HG03066 (cell line): ENCODE measurements at regions not wholly inside any gene's neighbourhood (a gene's known extent, or its start where the extent isn't known, plus 50 kb on each side); places are given as distances from the start of the nearest gene placed in this dataset.
"Not testable (repeated sequence)": the region's sequence is repeated elsewhere in the genome, so short reads cannot be mapped to it uniquely, and the experiment has no call there.

Source experiments
- ATAC-seq: cut with Tn5 transposase; IDR thresholded peaks from one replicate; pipeline ENCODE4 v1.9.1; 2021; ENCODE audit warnings: low read depth; ENCODE audit not compliant: unreplicated experiment

DNA sequence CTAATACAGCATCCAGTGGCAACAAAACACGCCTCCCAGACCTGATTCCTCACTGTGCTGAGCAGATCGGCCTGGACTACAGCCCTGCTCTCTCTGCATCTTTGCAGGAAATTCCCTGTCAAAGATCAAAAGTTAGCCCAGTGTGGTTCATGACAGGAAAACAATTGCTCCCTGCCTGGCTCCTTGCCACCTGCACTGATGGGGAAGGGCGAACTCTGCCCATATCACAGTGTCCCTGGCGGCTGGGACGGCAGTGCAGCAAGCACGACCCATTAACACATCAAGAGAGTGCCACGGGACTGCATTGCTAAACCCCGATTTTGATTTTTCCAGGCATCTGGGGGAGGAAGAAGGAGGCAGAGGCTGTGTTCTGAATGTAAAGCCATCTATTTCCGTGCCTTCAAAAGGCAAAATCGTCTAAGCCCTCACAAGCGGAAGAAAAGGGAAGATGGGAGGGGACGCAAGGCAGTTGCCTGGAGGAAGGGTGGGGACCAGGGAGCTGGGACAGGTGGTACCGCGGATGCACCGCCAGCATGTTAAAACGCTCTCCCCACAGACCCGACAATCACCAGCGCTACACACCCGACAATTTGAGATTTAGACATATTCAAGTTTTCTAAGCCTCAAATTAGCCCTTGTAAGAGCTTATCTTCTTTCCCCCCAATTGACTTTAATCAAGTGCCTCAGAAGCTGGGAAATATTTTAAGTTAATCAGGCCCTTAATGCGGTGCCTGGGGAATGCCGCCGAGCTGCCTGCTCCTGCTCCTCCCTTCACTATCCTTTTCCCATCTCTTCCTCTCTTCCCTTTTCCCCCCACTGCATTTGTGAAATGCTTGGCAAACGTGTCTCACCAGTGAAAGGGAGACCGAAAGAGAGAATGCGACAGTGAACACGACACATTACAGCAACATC, 238.8 kb upstream of the CDH5 start:
- ATAC-seq, result no peak

GRCh38 chr16:66121466-66121865, 245.0 kb upstream of the CDH5 start:
- ATAC-seq, result no peak

DNA sequence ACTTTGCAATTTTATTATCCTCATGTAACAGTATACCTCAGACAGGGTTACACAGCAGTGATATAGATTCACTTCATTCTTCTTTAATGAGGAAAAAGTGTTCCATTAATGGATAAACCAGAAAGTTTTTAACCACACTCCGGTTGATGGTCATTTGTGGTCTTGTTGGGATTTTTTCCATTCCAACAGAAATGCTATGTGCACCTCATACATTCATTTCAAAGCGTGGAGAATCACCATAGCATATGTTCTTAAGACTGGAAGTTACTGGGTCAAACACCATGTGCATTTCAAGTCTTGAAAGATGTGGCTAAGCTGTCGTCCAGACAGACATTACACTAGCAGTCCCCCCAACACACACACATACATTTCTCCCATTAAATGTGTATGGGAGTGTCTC, 245.8 kb upstream of the CDH5 start:
- no peak for ATAC-seq

DNA sequence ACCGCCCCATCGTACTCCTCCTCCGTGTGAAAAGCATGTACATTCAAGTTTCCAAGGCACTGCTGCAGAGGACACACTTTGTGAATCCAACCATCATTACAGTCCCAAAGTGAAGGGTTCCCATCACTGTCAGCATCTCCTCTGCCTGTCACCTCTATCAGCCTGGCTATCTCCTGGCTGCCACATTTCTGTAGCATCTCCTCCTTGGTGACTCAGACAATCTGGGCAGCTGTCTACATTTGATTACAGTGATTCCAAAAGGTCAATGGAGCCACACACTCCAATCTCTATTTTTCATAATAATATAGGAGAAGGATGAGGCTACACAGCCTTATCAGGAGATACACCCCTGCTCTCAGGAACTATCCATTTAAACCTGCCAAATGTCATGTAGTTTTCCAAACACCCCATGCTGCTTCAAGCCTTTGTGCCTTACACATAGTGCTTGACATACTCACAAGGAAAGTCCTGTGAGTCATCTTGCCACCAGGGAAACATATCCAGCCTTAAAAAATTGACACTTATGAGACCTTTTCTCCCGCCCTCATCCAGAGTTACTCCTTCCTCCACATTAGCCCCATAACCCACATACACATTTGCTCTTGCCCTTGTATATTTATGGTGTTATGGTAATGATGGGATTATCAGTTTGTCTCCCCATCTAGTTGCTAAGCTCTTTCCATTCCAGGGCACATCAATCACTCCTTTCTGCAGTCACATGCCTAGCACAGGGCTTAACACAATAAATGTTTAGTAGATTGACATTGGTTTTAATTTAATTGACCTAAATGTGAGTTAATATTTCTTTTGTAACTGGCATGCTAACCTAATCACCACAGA, 250.1 kb upstream of the CDH5 start:
- ATAC-seq, result no peak

GRCh38 chr16:66115373-66115772, 251.1 kb upstream of the CDH5 start:
- ATAC-seq, result no peak

DNA sequence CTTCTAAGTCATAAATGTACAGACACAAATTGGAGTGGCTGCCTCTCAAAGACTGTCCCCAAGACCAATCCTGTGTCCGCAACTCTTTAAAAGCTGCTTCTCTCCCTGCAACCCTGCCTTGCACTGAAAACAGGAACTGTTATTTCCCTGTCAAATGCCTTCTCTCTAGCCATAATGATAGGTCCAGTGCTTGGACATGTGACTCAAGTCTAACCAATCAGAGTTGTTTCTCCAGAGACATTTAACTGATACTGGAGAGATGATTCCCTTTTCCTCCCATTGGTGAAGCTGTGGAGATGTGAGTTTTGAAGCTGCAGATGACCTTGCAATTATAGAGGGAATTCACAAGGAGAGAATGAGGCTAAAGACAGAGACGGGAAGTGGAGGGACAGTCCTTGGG, 253.3 kb upstream of the CDH5 start:
- no peak for ATAC-seq

GRCh38 chr16:66109677-66110076, 256.8 kb upstream of the CDH5 start:
- no peak for ATAC-seq

- no peak for ATAC-seq
Observed at GRCh38 chr16:66107661-66108060, 258.8 kb upstream of the CDH5 start.

- no peak for ATAC-seq
Observed at GRCh38 chr16:66103211-66103610, 263.3 kb upstream of the CDH5 start.

GRCh38 chr16:66099306-66099705, 267.2 kb upstream of the CDH5 start:
- no peak for ATAC-seq

GRCh38 chr16:66097751-66098150, 268.7 kb upstream of the CDH5 start:
- no peak for ATAC-seq

- no peak for ATAC-seq
Observed at GRCh38 chr16:66095676-66096075, 270.8 kb upstream of the CDH5 start.

DNA sequence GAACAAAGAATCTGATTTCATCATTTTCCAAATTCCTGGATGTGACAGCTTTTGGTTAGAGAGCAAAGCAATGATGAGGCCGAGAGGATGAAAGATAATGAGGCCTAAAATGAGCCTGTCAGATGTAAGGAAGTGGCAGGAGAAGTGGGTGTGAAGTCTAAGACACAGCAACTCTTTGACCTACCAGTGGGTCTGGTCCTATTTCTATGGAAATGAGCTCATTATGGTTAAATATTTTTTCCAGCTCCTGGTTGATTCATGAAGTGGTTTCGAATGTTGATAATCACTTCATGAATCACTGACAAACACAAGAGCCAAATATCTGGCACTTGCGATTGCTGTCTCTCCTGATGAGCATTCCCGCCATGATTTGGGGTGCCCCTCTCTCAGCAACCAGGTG, 273.3 kb upstream of the CDH5 start:
- ATAC-seq, result no peak

DNA sequence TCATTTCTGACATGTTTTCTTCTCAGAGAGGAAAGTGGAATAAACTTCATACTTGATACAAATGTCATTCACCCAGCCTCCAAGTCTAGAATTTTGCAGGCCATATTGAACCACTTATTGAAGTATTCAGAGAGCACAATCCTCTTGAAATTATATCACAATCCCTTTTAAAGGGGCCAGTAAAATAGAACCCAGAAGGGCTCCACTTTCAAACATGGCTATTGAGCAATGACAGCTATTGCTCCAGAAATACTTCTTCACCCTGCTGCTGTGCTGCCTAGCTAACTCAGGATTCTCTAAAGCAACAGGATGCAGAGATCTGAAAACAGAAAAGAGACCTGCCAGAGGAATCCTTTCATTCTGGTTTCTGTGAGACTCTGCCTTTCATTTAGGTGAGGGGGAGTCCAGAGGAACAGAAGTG, 275.0 kb upstream of the CDH5 start:
- no peak for ATAC-seq

DNA sequence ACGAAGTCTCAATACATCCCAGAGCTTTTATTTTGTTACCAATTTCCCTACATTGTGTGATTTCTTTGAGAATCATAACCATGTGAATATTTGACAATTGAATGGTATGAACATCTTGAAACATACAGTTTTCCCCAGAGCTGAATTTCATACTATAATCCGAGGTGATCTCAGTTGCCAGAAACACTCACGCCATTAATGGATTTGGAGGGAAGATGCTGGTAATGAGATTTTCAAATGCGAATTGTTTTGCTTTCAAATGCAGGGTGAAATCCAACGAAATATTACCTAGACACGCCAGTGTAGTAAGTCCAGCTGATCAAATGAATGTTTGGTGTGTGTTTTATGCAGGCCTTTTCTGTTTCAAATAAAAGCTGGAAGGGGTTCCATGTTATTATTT, 277.8 kb upstream of the CDH5 start:
- ATAC-seq, result no peak

- ATAC-seq, result no peak
Observed at GRCh38 chr16:66087308-66087707, 279.2 kb upstream of the CDH5 start.

DNA sequence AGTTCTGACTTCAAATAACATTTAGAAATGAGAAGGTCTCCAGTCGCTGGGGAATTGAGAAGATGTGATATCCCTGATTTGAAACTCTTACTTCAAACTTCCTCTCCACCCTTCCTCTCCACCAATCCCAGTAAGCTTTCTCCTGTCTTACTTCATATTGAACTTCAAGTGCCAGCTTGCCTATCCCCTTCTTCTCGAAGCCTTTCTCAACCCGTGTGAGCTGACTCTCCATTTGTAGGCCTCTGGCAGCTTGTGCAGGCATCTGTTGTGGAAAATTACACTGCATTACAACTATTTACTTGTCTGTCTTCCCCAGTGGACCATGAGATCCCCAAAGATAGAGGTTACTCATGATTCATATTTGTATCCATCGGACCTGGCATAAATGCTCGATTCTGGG, 280.8 kb upstream of the CDH5 start:
- no peak for ATAC-seq

GRCh38 chr16:66084731-66085130, 281.8 kb upstream of the CDH5 start:
- ATAC-seq, result not testable (repeated sequence)

GRCh38 chr16:66084306-66084705, 282.2 kb upstream of the CDH5 start:
- no peak for ATAC-seq

GRCh38 chr16:66083171-66083570, 283.3 kb upstream of the CDH5 start:
- ATAC-seq, result no peak

DNA sequence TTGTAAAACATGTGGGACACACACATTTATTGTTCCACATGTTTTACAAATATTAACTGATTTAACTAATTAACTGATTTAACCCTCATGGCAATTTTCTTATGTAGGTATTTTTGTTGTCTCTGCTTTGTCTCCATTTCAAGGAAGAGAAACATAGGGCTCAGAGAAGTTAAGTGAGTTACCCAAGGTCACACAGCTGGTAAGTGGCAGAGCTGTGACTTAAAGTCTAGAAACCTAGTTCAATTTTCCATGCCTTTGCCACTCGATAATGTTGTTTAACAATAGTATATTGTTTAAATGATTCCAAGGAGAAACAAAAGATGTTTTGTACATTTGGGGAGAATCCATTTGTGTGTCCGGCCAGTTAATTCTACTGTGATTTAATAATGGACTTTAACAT, 284.1 kb upstream of the CDH5 start:
- no peak for ATAC-seq
